Smooth muscle cell (in vitro differentiated cells): ENCODE measurements at regions not wholly inside any gene's neighbourhood (a gene's known extent, or its start where the extent isn't known, plus 50 kb on each side); places are given as distances from the start of the nearest gene placed in this dataset.

Source experiments
- DNase-seq: peaks from one replicate; lab custom pipeline; 2025; ENCODE audit not compliant: unreplicated experiment; lab: John Stamatoyannopoulos, UW
- H2AFZ ChIP-seq: fragments of 200-600 bp; sonication (generic); 2 replicates; pipeline ENCODE4 v1.6.0; 2016; ENCODE audit warnings: antibody characterized with exemption, low read depth, mild to moderate bottlenecking
- H3F3A ChIP-seq: fragments of 200-600 bp; sonication (generic); 2 replicates; pipeline ENCODE4 v1.6.0; 2017; ENCODE audit warnings: antibody characterized with exemption, low read depth
- H3K27ac ChIP-seq: fragments of 200-600 bp; sonication (generic); 2 replicates; pipeline ENCODE4 v1.5.1; 2016; ENCODE audit warnings: low read depth, mild to moderate bottlenecking
- H3K27me3 ChIP-seq: fragments of 200-600 bp; sonication (generic); 2 replicates; pipeline ENCODE4 v1.6.1; 2016; ENCODE audit warnings: low read depth, mild to moderate bottlenecking
- H3K36me3 ChIP-seq: fragments of 200-600 bp; sonication (generic); 2 replicates; pipeline ENCODE4 v1.5.1; 2016; ENCODE audit warnings: low read depth
- H3K4me1 ChIP-seq: fragments of 200-600 bp; sonication (generic); 2 replicates; pipeline ENCODE4 v1.5.1; 2016; ENCODE audit warnings: low read depth
- H3K4me2 ChIP-seq: fragments of 200-600 bp; sonication (generic); 2 replicates; pipeline ENCODE4 v1.6.0; 2016; ENCODE audit warnings: mild to moderate bottlenecking
- H3K4me3 ChIP-seq: fragments of 200-600 bp; sonication (generic); 2 replicates; pipeline ENCODE4 v1.5.1; 2016; ENCODE audit warnings: mild to moderate bottlenecking
- H3K79me2 ChIP-seq: fragments of 200-600 bp; sonication (generic); 2 replicates; pipeline ENCODE4 v1.6.0; 2016; ENCODE audit warnings: low read depth, mild to moderate bottlenecking
- H3K9ac ChIP-seq: fragments of 200-600 bp; sonication (generic); 2 replicates; pipeline ENCODE4 v1.6.0; 2016; ENCODE audit warnings: low read depth
- H3K9me3 ChIP-seq: fragments of 200-600 bp; sonication (generic); replicated peaks from 2 replicates; pipeline ENCODE4 v1.5.1; 2016; ENCODE audit warnings: low read depth
- H4K20me1 ChIP-seq: fragments of 200-600 bp; sonication (generic); 2 replicates; pipeline ENCODE4 v1.6.0; 2016; ENCODE audit warnings: low read depth
- WGBS: methylation state at CpG from one replicate; pipeline ENCODE4 v1.1.7; 2016; ENCODE audit warnings: low lambda C conversion rate; 5-methylcytosine and 5-hydroxymethylcytosine counted together
- TF ChIP-seq, protein P1 (sequence below): fragments of 200-600 bp; sonication (generic); IDR thresholded peaks from 2 replicates; pipeline ENCODE4 v1.5.1; 2017; ENCODE audit warnings: borderline replicate concordance, mild to moderate bottlenecking, antibody characterized with exemption; ENCODE audit not compliant: insufficient read depth, poor library complexity, severe bottlenecking

- no peak for DNase-seq
- H3K4me1 ChIP-seq, result no peaks in the 10 kb centered on the region
- no peaks in the 10 kb centered on the region for H3K79me2 ChIP-seq
- H3K9ac ChIP-seq, result no peak overlapping the region
- WGBS, result 74% methylated on average over 7 of the region's 7 CpGs
- peak overlapping the region; percentile 36 for H3K4me2 ChIP-seq
- no peaks in the 10 kb centered on the region for H3K27me3 ChIP-seq
- H2AFZ ChIP-seq, result peak overlapping the region; percentile 67
- no peak overlapping the region for H3K27ac ChIP-seq
- no peaks in the 10 kb centered on the region for H3K9me3 ChIP-seq
- TF ChIP-seq, protein P1, sequence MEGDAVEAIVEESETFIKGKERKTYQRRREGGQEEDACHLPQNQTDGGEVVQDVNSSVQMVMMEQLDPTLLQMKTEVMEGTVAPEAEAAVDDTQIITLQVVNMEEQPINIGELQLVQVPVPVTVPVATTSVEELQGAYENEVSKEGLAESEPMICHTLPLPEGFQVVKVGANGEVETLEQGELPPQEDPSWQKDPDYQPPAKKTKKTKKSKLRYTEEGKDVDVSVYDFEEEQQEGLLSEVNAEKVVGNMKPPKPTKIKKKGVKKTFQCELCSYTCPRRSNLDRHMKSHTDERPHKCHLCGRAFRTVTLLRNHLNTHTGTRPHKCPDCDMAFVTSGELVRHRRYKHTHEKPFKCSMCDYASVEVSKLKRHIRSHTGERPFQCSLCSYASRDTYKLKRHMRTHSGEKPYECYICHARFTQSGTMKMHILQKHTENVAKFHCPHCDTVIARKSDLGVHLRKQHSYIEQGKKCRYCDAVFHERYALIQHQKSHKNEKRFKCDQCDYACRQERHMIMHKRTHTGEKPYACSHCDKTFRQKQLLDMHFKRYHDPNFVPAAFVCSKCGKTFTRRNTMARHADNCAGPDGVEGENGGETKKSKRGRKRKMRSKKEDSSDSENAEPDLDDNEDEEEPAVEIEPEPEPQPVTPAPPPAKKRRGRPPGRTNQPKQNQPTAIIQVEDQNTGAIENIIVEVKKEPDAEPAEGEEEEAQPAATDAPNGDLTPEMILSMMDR, result no peak
- no peaks in the 10 kb centered on the region for H3K36me3 ChIP-seq
- no peaks in the 10 kb centered on the region for H3F3A ChIP-seq
- H3K4me3 ChIP-seq, result no peak overlapping the region
- H4K20me1 ChIP-seq, result no peaks in the 10 kb centered on the region
Observed at GRCh38 chr4:121243485-121243884, 79.4 kb upstream of the TNIP3 start.

GRCh38 chr4:121242188-121242750, 78.1 kb upstream of the TNIP3 start:
- 86% methylated on average over 1 of the region's 1 CpG for WGBS

DNA sequence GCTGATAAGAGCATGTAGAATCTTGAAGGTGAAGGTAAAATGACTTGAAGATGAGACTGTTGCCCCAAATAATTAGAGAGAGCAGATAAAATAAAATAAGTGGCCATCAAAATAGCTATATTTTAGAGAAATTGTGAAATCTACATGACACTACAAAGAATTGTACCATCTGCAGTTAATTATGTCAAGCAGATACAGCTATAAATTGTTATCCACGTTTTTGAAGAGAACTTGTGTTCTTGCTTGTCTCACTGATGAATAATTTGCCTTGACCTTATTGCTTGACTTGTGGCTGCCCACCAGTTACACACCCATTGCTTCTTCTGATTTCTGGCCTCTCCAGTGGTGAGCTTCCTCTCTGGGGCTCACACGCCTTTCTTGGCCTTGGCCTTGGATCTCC, 75.8 kb upstream of the TNIP3 start:
- H3K4me1 ChIP-seq, result no peaks in the 10 kb centered on the region
- WGBS, result 60% methylated on average over 2 of the region's 2 CpGs
- DNase-seq, result no peak
- no peak overlapping the region for H3K4me3 ChIP-seq
- TF ChIP-seq, protein P1, result no peak
- H3F3A ChIP-seq, result no peaks in the 10 kb centered on the region
- no peaks in the 10 kb centered on the region for H3K9me3 ChIP-seq
- H4K20me1 ChIP-seq, result no peaks in the 10 kb centered on the region
- no peak overlapping the region for H3K27ac ChIP-seq
- H3K4me2 ChIP-seq, result no peak overlapping the region
- H3K36me3 ChIP-seq, result no peaks in the 10 kb centered on the region
- no peaks in the 10 kb centered on the region for H3K79me2 ChIP-seq
- H3K9ac ChIP-seq, result no peak overlapping the region
- no peak overlapping the region for H2AFZ ChIP-seq
- no peaks in the 10 kb centered on the region for H3K27me3 ChIP-seq

More at GRCh38 chr4:121242188-121242750, 78.1 kb upstream of the TNIP3 start:
- no peaks in the 10 kb centered on the region for H3F3A ChIP-seq
- no peaks in the 10 kb centered on the region for H3K9me3 ChIP-seq
- no peak overlapping the region for H3K4me3 ChIP-seq
- no peak overlapping the region for H3K4me2 ChIP-seq
- H3K27ac ChIP-seq, result no peak overlapping the region
- H3K79me2 ChIP-seq, result no peaks in the 10 kb centered on the region
- TF ChIP-seq, protein P1, result no peak
- H2AFZ ChIP-seq, result no peak overlapping the region
- H4K20me1 ChIP-seq, result no peaks in the 10 kb centered on the region
- no peak overlapping the region for H3K9ac ChIP-seq
- H3K4me1 ChIP-seq, result no peaks in the 10 kb centered on the region
- no peaks in the 10 kb centered on the region for H3K27me3 ChIP-seq
- H3K36me3 ChIP-seq, result no peaks in the 10 kb centered on the region
- DNase-seq, result no peak

GRCh38 chr4:121238461-121238860, 74.3 kb upstream of the TNIP3 start:
- H3K9me3 ChIP-seq, result no peaks in the 10 kb centered on the region
- DNase-seq, result no peak
- H3K36me3 ChIP-seq, result no peaks in the 10 kb centered on the region
- no peak overlapping the region for H3K4me2 ChIP-seq
- H3K27me3 ChIP-seq, result no peaks in the 10 kb centered on the region
- H3K27ac ChIP-seq, result no peak overlapping the region
- no peak overlapping the region for H3K4me3 ChIP-seq
- H2AFZ ChIP-seq, result no peak overlapping the region
- no peaks in the 10 kb centered on the region for H3K79me2 ChIP-seq
- no peaks in the 10 kb centered on the region for H4K20me1 ChIP-seq
- peaks cover 6% of the 10 kb centered on the region for H3K4me1 ChIP-seq
- H3K9ac ChIP-seq, result no peak overlapping the region
- H3F3A ChIP-seq, result no peaks in the 10 kb centered on the region
- TF ChIP-seq, protein P1, result no peak
- 96% methylated on average over 26 of the region's 26 CpGs for WGBS
